ENCODE measurements at regions not wholly inside any gene's neighbourhood (a gene's known extent, or its start where the extent isn't known, plus 50 kb on each side); places are given as distances from the start of the nearest gene placed in this dataset.

DNA sequence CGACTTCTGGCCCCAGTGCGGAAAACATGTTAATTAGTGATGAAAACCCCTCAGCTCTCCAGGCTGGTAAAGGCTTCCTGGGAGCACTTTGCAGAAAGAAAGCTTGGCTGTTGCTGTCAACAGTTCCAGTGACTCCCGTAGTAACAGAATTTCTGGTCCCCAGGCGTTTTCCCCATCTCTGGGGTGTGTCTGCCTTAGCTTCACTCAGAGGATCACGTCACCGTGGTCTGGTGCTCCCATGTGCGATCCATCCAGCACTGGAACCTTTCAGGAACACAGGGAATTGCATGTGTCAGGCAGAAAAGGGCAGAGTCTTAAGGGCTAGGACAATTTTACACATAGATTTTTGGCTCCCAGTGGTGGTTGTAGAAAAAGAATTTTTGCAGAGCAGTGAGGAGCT is 470.4 kb upstream of the USP24 start:
- TF ChIP-seq, protein P1, sequence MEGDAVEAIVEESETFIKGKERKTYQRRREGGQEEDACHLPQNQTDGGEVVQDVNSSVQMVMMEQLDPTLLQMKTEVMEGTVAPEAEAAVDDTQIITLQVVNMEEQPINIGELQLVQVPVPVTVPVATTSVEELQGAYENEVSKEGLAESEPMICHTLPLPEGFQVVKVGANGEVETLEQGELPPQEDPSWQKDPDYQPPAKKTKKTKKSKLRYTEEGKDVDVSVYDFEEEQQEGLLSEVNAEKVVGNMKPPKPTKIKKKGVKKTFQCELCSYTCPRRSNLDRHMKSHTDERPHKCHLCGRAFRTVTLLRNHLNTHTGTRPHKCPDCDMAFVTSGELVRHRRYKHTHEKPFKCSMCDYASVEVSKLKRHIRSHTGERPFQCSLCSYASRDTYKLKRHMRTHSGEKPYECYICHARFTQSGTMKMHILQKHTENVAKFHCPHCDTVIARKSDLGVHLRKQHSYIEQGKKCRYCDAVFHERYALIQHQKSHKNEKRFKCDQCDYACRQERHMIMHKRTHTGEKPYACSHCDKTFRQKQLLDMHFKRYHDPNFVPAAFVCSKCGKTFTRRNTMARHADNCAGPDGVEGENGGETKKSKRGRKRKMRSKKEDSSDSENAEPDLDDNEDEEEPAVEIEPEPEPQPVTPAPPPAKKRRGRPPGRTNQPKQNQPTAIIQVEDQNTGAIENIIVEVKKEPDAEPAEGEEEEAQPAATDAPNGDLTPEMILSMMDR (IDR thresholded peaks at IDR 0.05; ENCODE audit: unreplicated experiment), result no peak
- Mint-ChIP-seq H3K27me3 (ENCODE audit: insufficient read depth, unreplicated experiment) (no peaks in the 10 kb centered on the region), H3K27ac (ENCODE audit: low read depth, unreplicated experiment) (no peak overlapping the region), H3K4me1 (ENCODE audit: insufficient read depth, unreplicated experiment) (no peaks in the 10 kb centered on the region), H3K9me3 (ENCODE audit: unreplicated experiment) (peaks cover 7% of the 10 kb centered on the region), H3K4me3 (ENCODE audit: unreplicated experiment) (no peak overlapping the region), H3K36me3 (ENCODE audit: insufficient read depth, unreplicated experiment) (no peaks in the 10 kb centered on the region)
- DNase-seq (ENCODE audit: unreplicated experiment), result no peak
- POLR2A ChIA-PET, result interaction anchor here (0.5 to 0.6 kb wide), 2 partner anchors 33 to 837 kb away, joined by 3 read pairs; no protein-coding TSS in a partner anchor
- intact Hi-C loops (cut with micrococcal nuclease), result no loop called here
- CTCF ChIA-PET, result interaction anchor here (2.0 kb wide), 1 partner anchor 16 kb away, joined by 6 read pairs; no protein-coding TSS in a partner anchor
- no TSS peak for BruUV-seq (replicated peaks)

- intact Hi-C loops (cut with micrococcal nuclease), result no loop called here
- H3K4me3 Mint-ChIP-seq (ENCODE audit: unreplicated experiment), result no peak overlapping the region
- H3K27ac Mint-ChIP-seq (ENCODE audit: low read depth, unreplicated experiment), result no peak overlapping the region
- no peaks in the 10 kb centered on the region for H3K27me3 Mint-ChIP-seq (ENCODE audit: insufficient read depth, unreplicated experiment)
- DNase-seq (ENCODE audit: unreplicated experiment), result no peak
- TF ChIP-seq, protein P1 (IDR thresholded peaks at IDR 0.05; ENCODE audit: unreplicated experiment), result no peak
- H3K4me1 Mint-ChIP-seq (ENCODE audit: insufficient read depth, unreplicated experiment), result no peaks in the 10 kb centered on the region
- POLR2A ChIA-PET, result interaction anchor here (0.7 kb wide), 1 partner anchor 15 kb away, joined by 3 read pairs; no protein-coding TSS in a partner anchor
- H3K36me3 Mint-ChIP-seq (ENCODE audit: insufficient read depth, unreplicated experiment), result no peaks in the 10 kb centered on the region
- H3K9me3 Mint-ChIP-seq (ENCODE audit: unreplicated experiment), result peaks cover 7% of the 10 kb centered on the region
- no TSS peak for BruUV-seq (replicated peaks)
- CTCF ChIA-PET, result interaction anchor here (2.0 kb wide), 1 partner anchor 17 kb away, joined by 6 read pairs; no protein-coding TSS in a partner anchor
Observed at GRCh38 chr1:55684131-55684650, 469.0 kb upstream of the USP24 start.

DNA sequence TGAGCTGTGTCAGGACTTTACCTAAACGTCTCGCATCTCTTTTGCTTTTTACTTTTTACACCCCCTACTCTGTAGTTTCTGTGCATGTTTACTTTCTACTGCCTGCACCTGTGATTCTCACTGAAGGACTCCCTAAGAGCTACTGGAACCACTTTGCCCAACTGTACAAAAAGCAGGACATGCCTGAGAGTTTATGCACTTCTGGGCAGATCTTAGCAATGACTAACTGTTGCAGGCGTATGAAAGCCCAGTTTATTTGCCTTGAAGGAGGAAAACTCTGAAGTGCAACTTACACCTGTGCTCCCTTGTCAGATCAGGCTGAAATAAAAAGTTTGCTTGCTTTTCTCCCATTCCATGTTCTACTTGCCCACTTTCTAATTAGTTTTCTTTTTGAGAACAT is 467.0 kb upstream of the USP24 start:
- DNase-seq (ENCODE audit: unreplicated experiment), result no peak
- no peak overlapping the region for H3K4me3 Mint-ChIP-seq (ENCODE audit: unreplicated experiment)
- H3K9me3 Mint-ChIP-seq (ENCODE audit: unreplicated experiment), result peaks cover 7% of the 10 kb centered on the region
- ChIA-PET CTCF (interaction anchor here (1.1 kb wide), 1 partner anchor 19 kb away, joined by 4 read pairs; no protein-coding TSS in a partner anchor), POLR2A (no interaction called here)
- intact Hi-C loops (cut with micrococcal nuclease), result no loop called here
- TF ChIP-seq, protein P1 (IDR thresholded peaks at IDR 0.05; ENCODE audit: unreplicated experiment), result no peak
- no TSS peak for BruUV-seq (replicated peaks)
- no peaks in the 10 kb centered on the region for H3K4me1 Mint-ChIP-seq (ENCODE audit: insufficient read depth, unreplicated experiment)
- H3K36me3 Mint-ChIP-seq (ENCODE audit: insufficient read depth, unreplicated experiment), result no peaks in the 10 kb centered on the region
- H3K27ac Mint-ChIP-seq (ENCODE audit: low read depth, unreplicated experiment), result no peak overlapping the region
- no peaks in the 10 kb centered on the region for H3K27me3 Mint-ChIP-seq (ENCODE audit: insufficient read depth, unreplicated experiment)

DNA sequence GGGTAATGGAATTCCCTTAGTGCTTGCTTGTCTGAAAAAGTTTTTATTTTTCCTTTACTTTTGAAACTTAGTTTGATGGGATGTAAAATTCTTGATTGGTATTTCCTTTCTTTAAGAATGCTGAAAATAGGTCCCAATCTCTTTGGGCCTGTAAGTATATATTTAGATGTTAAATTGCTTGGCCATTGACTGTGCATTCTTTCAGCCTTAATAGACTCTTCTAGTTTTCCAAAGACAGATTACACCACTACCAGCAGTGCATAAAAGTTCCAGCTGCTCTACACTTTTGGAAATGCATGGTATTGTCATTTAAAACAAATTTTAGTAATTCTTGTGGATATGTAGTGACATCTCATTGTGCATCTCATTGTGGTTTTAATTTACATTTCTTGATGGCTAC is 464.8 kb upstream of the USP24 start:
- POLR2A ChIA-PET, result no interaction called here
- CTCF ChIA-PET, result interaction anchor here (1.0 kb wide), 1 partner anchor 22 kb away, joined by 4 read pairs; no protein-coding TSS in a partner anchor
- no TSS peak for BruUV-seq (replicated peaks)

More for the DNA sequence above, 464.8 kb upstream of the USP24 start:
- peaks cover 7% of the 10 kb centered on the region for H3K9me3 Mint-ChIP-seq (ENCODE audit: unreplicated experiment)
- no peaks in the 10 kb centered on the region for H3K4me1 Mint-ChIP-seq (ENCODE audit: insufficient read depth, unreplicated experiment)
- TF ChIP-seq, protein P1 (IDR thresholded peaks at IDR 0.05; ENCODE audit: unreplicated experiment), result no peak
- no peak for DNase-seq (ENCODE audit: unreplicated experiment)
- no peaks in the 10 kb centered on the region for H3K36me3 Mint-ChIP-seq (ENCODE audit: insufficient read depth, unreplicated experiment)
- no peak overlapping the region for H3K27ac Mint-ChIP-seq (ENCODE audit: low read depth, unreplicated experiment)
- no peaks in the 10 kb centered on the region for H3K27me3 Mint-ChIP-seq (ENCODE audit: insufficient read depth, unreplicated experiment)
- intact Hi-C loops (cut with micrococcal nuclease), result no loop called here
- H3K4me3 Mint-ChIP-seq (ENCODE audit: unreplicated experiment), result no peak overlapping the region

Data from MCF 10A (cell line).